Peyer's patch (tissue), 4 donors: ENCODE measurements at regions not wholly inside any gene's neighbourhood (a gene's known extent, or its start where the extent isn't known, plus 50 kb on each side); places are given as distances from the start of the nearest gene placed in this dataset.
A peak's percentile ranks its signal among the peaks of the same experiment; 100 is the strongest.

ENCODE experiments used
- DNase-seq, 3 donors: peaks; one replicate each; pipeline ENCODE4 v3.0.0-alpha.2; 2017 to 2019
- H3K27ac ChIP-seq, 4 donors: fragments of 200-600 bp; sonication (generic); one replicate each; pipeline ENCODE4 v1.5.1; 2016 to 2019
- H3K27me3 ChIP-seq, 2 donors: fragments of 200-600 bp; sonication (generic); one replicate each; pipeline ENCODE4 v1.5.1; 2019
- H3K36me3 ChIP-seq, 3 donors: fragments of 200-600 bp; sonication (generic); one replicate each; pipeline ENCODE4 v1.5.1; 2016 to 2019
- H3K4me1 ChIP-seq, 4 donors: fragments of 200-600 bp; sonication (generic); one replicate each; pipeline ENCODE4 v1.5.1; 2016 to 2019
- H3K4me3 ChIP-seq, 4 donors: fragments of 200-600 bp; sonication (generic); 1 replicate in 3 of 4; 2 replicates in 1 of 4; pipeline ENCODE4 v1.5.1; 2016 to 2019; ENCODE audit warnings: mild to moderate bottlenecking in 1 of 4
- H3K9me3 ChIP-seq, 4 donors: fragments of 200-600 bp; sonication (generic); one replicate each; pipeline ENCODE4 v1.5.1; 2016 to 2019; ENCODE audit warnings: mild to moderate bottlenecking in 1 of 4
- CTCF ChIP-seq, 6 experiments: fragments of 450-650 bp in 4 of 6; fragments of 200-600 bp in 2 of 6; sonication (generic) in 1 of 6; IDR thresholded peaks; one replicate each; pipeline ENCODE4 v1.5.1; 2017 to 2019; ENCODE audit warnings: antibody characterized with exemption in 6 of 6, mild to moderate bottlenecking in 3 of 6, moderate library complexity in 1 of 6
- POLR2A ChIP-seq, 2 donors: fragments of 450-650 bp; IDR thresholded peaks; one replicate each; pipeline ENCODE4 v1.5.1; 2017; ENCODE audit warnings: antibody characterized with exemption in 2 of 2, mild to moderate bottlenecking in 2 of 2, moderate library complexity in 2 of 2

- no peaks in the 10 kb centered on the region for H3K27me3 ChIP-seq
- H3K27ac ChIP-seq = no peak overlapping the region
- TF ChIP-seq CTCF (IDR thresholded peaks at IDR 0.05) = no peak
- TF ChIP-seq POLR2A (IDR thresholded peaks at IDR 0.05) = no peak
- DNase-seq = no peak
- H3K4me3 ChIP-seq = no peak overlapping the region
- H3K9me3 ChIP-seq = no peaks in the 10 kb centered on the region
- H3K4me1 ChIP-seq = no peaks in the 10 kb centered on the region
- H3K36me3 ChIP-seq = no peaks in the 10 kb centered on the region
Observed at GRCh38 chr2:193482557-193482956, 1287.8 kb upstream of the TMEFF2 start.

GRCh38 chr2:193480187-193480586, 1285.5 kb upstream of the TMEFF2 start:
- Histone ChIP-seq H3K4me1 (no peaks in the 10 kb centered on the region), H3K4me3 (no peak overlapping the region), H3K27me3 (no peaks in the 10 kb centered on the region), H3K27ac (no peak overlapping the region), H3K36me3 (no peaks in the 10 kb centered on the region), H3K9me3 (no peaks in the 10 kb centered on the region)
- no peak for DNase-seq
- TF ChIP-seq POLR2A (IDR thresholded peaks at IDR 0.05) (no peak), CTCF (IDR thresholded peaks at IDR 0.05) (no peak)

- Histone ChIP-seq H3K36me3 (no peaks in the 10 kb centered on the region), H3K27me3 (no peaks in the 10 kb centered on the region), H3K27ac (no peak overlapping the region), H3K4me3 (no peak overlapping the region), H3K4me1 (no peaks in the 10 kb centered on the region), H3K9me3 (no peaks in the 10 kb centered on the region)
- DNase-seq = peak in 1 of 3 donors; percentile 61
- TF ChIP-seq CTCF (IDR thresholded peaks at IDR 0.05) (no peak), POLR2A (IDR thresholded peaks at IDR 0.05) (no peak)
Observed at GRCh38 chr2:193476171-193476800, 1281.6 kb upstream of the TMEFF2 start.

GRCh38 chr2:193475038-193475437, 1280.3 kb upstream of the TMEFF2 start:
- Histone ChIP-seq H3K27ac (no peak overlapping the region), H3K27me3 (no peaks in the 10 kb centered on the region), H3K4me3 (no peak overlapping the region), H3K4me1 (no peaks in the 10 kb centered on the region), H3K36me3 (no peaks in the 10 kb centered on the region), H3K9me3 (no peaks in the 10 kb centered on the region)
- TF ChIP-seq POLR2A (IDR thresholded peaks at IDR 0.05) = no peak
- no peak for TF ChIP-seq CTCF (IDR thresholded peaks at IDR 0.05)
- no peak for DNase-seq

- DNase-seq = no peak
- Histone ChIP-seq H3K4me1 (no peaks in the 10 kb centered on the region), H3K27ac (no peak overlapping the region), H3K36me3 (no peaks in the 10 kb centered on the region), H3K9me3 (no peaks in the 10 kb centered on the region), H3K27me3 (no peaks in the 10 kb centered on the region), H3K4me3 (no peak overlapping the region)
- TF ChIP-seq CTCF (IDR thresholded peaks at IDR 0.05) = no peak
- TF ChIP-seq POLR2A (IDR thresholded peaks at IDR 0.05) = no peak
Observed at GRCh38 chr2:193469251-193469650, 1274.5 kb upstream of the TMEFF2 start.
